Hematopoietic multipotent progenitor cell treated with erythropoietin and hydrocortisone succinate and interleukin-3 and kit ligand, for 6 days (in vitro differentiated cells): ENCODE measurements at regions not wholly inside any gene's neighbourhood (a gene's known extent, or its start where the extent isn't known, plus 50 kb on each side); places are given as distances from the start of the nearest gene placed in this dataset.
"Not testable (repeated sequence)": the region's sequence is repeated elsewhere in the genome, so short reads cannot be mapped to it uniquely, and the experiment has no call there.

Experiments
- DNase-seq: peaks from one replicate; pipeline ENCODE4 v3.0.0-alpha.2; 2015

DNA sequence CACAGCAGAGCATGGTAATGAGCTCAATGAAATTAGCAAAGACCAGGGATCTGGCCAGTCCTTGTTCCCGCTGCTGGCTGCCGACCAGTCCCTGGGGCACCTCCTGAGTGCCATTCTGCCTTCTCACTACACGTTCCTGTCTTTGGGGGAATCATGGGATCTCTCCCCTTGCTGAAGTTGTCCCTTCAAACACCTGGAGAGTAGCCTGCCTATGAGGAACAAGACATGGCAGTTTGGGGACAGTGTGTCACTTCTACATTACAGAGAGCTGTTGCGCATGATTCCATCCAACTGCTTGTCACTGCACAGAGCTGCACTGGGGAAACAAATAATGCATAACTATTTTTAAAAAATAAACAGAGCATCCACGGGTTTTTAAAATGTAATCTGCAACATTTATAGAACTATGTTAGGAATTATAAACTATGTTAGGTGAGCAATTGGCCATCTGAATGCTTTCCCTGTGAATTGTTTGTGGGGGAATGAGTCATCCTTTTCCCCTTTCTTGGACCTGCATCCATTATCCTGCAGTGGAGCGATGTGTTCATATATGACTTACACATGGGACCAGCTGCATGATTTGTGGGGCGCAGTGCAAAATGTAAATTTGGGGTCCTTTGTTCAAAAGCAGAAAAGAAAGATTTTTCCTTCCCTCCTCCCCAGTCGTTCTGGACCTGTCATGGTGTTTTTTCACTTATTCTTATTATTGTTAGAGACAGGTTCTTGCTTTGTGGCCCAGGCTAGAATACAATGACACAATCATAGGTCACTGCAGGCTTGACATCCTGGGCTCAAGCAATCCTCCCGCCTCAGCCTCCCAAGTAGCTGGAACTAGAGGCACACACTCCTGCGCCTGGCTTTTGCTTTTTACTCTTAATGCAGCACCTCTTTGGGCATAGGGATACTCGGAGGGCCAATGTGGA lies 115.0 kb upstream of the TBL1X start:
- DNase-seq = no peak

DNA sequence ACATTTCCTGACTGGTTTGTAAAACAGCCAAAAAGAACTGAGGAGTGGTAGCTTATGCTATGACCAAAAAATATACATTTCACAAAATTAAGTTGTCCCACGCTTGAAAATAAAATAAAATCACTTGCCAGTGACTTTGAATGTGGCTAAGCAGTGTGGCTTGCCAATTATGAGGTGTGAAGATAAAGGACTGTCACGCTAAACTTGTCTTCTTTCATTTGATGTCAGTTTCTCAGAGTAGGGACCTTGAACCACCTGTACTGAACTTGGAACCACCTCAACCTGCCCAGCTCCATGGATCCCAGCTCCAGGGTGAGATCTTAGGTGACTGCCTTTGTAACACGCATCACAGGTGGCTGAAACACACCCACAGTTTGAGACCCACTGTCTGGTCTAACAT lies 113.7 kb upstream of the TBL1X start:
- no peak for DNase-seq

- peak; percentile 55 for DNase-seq
These were observed 112.6 kb upstream of the TBL1X start for GRCh38 chrX:9352243-9352642.

DNA sequence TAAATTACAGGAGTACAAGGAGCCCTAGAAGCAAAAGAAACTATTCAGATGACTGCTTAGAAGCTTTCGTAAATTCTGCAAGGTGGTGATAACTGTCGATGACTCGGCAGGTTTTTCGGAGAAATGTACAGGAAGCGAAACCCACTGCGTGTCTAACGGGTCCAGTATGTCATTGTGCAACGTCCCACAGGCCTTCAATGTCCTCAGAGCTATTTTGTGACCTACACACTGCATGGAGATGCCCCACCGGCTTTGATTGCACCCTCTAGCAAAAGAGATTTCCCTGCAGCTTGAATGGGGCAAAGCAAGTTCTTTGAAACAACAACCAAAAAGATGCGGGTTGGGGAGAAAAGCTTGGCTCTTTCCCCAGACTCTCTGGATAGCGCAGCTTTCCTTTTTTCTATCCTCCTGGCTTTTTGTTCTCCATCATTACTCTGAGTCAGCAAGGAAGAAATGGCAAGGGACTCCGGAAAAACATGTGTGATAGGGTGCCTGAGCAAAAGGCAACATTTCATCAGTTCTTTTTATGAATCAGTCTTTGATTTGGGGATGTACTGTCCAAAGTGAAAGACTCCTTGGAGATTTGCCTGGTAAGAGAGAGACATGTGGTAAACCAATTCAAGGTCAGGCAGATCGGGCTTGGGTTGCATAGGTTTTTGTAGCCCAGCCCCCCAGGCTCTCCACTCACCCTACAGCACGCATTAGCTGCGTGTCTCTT lies 112.0 kb upstream of the TBL1X start:
- peak; percentile 90 for DNase-seq

DNA sequence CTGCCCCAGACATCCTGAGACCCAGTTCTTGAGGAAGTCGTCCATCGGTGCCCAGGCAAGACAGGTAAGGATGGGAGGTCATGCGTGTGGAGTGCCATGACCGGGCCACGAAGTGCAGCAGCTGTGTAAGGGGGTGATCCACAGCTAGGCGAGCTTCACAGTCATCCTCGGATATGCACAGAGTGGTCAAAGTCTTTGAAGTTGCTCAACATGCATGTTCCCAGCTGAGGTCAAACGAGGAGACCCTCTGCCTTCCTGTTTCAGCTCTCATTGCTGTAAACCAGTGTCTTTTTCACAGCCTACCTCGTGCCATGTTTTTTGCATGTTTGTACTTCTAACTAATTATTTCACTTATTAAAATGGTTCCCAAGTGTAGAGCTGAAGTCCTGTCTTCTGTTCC lies 109.9 kb upstream of the TBL1X start:
- DNase-seq = no peak

DNA sequence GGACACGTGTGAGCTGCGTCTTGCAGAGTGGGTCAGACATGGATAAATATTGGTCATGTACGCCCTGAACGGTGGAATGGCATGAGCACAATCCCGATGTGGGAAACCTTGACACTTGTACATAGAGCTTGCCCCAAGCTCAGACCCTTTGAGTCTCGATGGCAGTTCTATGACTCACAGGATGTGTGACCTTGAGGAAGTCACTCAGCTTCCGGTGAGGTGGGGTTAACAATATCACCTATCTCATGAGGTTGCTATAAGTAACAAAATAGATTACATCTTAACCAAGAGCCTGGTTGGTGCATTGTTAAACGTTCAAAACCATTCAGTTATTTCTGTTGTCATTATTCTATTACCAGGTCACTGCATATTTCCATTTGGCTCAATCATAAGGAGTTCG lies 109.1 kb upstream of the TBL1X start:
- DNase-seq = peak; percentile 38

DNA sequence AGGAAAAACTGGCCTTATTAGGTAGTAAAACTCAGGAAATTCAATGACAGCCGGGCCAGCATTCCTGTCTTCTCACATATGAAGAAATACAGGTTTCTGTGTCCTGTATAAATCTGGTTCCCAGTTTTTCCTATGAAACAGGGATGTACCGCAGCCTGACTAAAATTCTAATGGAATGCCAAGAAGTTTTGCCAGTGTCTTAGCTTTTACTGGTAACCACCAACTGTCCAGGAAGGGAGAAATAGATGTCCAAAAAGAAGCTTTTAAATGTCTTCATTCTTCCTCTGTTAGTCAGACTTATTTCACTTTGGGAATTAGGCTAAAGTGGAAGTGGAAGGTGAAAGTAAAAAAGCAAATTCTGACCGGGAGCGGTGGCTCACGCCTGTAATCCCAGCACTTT lies 108.0 kb upstream of the TBL1X start:
- DNase-seq = no peak

GRCh38 chrX:9357518-9358114 lies 107.2 kb upstream of the TBL1X start:
- DNase-seq = peak; percentile 50

DNA sequence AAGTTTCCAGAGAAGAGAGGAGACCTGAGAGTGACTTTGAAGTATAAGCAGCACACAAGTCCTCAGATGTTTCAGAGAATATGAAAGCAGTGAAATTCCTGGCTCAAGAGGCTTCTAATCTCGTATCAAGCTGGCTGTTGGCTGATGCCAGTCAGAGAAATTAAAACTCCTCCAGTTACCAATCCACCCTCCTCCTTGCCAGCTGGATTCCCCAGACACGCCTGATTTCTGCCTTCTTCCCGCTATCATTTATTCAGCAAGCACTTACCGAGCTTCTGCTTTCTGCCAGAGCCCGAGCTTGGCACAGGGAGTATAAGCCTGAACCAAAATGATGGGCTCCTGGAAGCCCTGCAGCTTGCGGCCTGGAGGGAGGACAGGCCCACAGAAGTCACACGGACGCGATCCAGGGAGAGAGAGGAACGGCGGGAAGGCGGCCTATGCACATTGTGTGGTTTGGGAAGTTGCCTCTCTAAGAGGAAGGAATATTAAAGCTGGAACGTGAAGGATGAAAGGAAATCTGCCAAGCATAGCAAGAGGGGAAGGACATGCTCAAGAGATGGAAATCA lies 102.4 kb upstream of the TBL1X start:
- DNase-seq = no peak

GRCh38 chrX:9367421-9367820 lies 97.4 kb upstream of the TBL1X start:
- DNase-seq = no peak

- no peak for DNase-seq
These were observed 96.6 kb upstream of the TBL1X start for GRCh38 chrX:9368262-9368661.

DNA sequence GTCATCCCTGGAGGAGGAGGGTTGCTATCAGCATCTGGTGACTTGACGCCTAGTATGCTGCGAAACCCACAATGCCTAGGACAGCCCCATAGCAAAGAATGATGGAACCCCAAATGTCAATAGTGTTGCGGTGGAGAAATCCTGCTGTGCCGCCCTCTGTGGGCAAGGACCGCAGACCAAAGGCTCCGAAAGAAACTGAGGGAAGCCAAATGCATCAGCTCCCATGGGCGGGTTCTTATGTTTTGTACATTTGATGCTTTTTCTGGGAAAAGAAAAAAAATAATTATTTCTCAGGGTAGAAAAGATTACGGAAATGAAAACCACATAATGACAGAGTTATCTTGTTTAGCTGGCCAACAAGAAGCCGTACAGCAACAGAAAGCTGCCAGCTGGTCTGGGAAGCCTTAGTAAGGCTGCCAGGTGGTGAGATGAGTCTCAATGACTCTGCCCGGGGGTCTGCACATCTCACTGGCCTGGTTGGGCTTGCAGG lies 95.0 kb upstream of the TBL1X start:
- peak; percentile 27 for DNase-seq

GRCh38 chrX:9370893-9371292 lies 94.0 kb upstream of the TBL1X start:
- no peak for DNase-seq

DNA sequence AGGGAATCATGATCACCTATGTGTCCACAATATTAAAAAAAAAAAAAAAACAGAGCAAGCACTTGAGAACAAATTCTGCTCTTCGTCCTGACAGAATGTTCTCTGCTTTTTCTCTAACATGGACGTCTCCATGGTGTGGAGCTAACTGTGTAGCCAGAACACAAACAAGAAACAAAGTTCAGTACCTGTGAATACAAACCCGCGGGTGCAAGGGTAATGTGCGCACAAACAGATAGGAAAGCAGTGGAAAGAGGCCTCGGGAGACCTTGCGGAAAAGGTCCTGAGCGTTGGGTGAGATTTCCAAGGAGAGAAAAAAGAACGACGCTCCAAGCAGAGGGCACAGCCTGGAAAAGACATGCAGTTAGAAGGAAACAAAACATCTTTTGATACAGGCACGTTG lies 92.0 kb upstream of the TBL1X start:
- no peak for DNase-seq

DNA sequence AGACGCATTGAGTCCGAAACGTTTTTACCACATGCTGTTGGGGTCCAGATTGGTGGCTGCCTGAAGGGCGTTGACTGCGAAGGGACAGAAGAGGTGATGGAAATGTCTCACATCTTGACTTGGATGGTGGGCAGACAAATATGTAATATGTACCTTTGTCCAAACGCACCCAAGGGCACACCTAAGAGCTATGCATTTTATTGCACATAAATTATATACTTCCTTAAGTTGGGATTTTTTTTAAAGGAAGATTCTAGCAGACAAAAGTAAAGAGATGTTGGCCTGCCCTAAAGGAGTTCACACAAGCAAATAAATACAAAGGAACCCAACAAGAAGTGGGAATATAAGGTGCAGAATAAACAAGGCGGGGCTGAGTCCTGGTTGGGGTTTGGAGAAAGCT lies 91.1 kb upstream of the TBL1X start:
- DNase-seq = no peak

DNA sequence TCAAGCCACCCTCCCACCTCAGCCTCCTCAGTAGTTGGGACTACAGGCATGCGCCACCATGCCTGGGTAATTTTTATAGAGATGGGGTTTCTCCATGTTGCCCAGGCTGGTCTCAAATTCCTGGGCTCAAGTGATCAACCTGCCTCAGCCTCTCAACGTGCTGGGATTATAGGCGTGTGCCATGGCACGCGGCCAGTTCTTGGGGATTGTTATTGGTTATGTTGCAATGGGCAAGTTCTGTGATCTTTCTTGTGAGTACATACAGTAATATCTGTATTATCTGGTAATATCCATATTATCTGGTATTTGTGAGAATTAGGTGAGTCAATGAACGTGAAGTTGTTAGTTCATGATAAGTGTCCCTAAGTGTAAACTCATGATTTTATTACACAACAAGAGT lies 90.3 kb upstream of the TBL1X start:
- no peak for DNase-seq

DNA sequence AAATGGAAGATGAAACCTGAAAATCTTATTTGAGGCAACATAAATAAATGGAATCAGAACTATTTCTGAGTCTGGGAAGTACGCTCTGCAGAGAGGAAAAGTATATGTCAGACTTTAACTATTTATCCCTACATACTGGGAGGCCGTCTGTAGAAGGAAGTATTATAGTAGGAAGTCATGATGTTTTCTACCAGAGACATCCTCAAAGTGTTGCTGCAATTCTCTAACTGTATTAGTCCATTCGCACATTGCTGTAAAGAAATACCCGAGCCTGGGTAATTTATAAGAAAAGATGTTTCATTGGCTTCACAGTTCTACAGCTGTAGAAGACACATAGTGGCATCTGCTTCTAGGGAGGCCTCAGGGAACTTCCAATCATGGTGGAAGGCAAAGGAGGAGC lies 88.7 kb upstream of the TBL1X start:
- DNase-seq = no peak

DNA sequence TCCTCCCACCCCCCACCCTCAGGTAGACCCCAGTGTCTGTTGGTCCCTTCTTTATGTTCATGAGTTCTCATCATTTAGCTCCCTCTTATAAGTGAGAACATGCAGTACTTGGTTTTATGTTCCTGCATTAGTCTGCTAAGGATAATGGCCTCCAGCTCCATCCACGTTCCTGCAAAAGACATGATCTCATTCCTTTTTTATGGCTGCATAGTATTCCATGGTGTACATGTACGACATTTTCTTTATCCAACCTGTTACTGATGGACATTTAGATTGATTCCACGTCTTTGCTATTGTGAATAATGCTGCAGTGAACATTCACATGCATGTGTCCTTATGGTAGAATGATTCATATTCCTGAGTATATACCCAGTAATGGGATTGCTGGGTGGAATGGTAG lies 87.6 kb upstream of the TBL1X start:
- DNase-seq = not testable (repeated sequence)

- peak; percentile 56 for DNase-seq
These were observed 85.7 kb upstream of the TBL1X start for GRCh38 chrX:9378980-9379696.

DNA sequence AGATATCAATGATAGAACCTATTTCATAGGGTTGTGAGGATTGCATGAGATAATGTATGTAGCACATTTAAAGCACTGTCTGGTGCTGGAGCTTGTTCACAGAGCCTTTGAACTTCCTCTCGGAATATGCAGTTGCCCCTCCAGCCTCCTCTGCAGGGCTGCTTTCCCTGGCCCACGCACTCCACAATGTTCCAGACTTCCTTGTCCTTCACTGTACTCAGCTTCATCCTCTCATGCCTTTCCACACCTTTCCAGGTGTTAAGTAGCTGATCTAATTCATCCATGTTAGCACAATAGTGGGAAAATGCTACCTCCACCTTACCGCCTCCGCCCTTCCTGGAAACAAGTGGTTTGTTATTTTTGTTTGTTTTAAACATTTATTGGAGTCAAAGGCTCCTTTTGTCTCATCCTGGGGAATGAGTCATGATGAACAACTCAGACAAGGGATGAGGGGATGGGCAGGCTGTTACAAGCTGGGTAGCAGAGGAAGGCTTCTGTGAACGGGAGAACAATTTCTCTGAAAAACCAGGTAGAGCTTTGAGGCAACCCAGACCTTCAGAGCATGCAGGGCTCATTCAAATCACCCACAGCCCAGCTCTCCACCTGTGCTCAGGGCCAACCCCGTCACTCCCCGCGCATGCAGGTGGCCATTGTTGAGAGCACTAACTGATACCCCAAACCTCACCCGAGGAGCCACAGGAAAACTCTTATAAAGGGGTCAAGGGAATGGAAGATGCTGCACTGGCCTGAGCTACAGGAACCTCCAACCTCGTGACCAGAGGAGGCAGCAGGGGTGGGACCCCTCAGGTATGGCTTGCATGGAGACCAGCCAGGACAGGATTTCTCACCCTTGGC lies 84.9 kb upstream of the TBL1X start:
- no peak for DNase-seq

DNA sequence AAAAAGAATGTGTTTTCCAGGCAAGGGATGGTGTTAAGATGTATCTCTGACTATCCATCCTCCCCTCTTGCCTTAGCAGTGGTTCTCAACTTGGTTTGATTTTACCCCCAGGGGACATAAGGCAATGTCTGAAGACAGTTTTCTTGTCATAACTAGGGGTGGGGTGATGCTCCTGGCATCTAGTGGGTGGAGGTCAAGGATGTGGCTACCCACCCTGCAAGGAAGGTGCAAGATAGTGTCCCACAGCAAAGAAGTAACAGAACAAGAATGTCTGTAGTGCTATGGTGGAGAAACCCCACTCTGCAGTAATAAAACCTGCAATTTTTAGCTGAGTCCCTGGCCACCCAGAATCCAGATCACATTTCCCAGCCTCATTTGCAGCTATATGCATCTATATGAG lies 81.2 kb upstream of the TBL1X start:
- DNase-seq = no peak

GRCh38 chrX:9388450-9388849 lies 76.4 kb upstream of the TBL1X start:
- DNase-seq = no peak
